ENCODE measurements at regions not wholly inside any gene's neighbourhood (a gene's known extent, or its start where the extent isn't known, plus 50 kb on each side); places are given as distances from the start of the nearest gene placed in this dataset.

GRCh38 chr17:71458322-71458721 lies 662.5 kb upstream of the SOX9 start:
- Histone ChIP-seq H3K79me2 (ENCODE audit: control insufficient read depth in 1 of 2, insufficient read depth in 2 of 2, low read length in 2 of 2) (no peaks in the 10 kb centered on the region), H2AK5ac (ENCODE audit: low read depth, low read length) (no peak overlapping the region), H3K27ac (ENCODE audit: low read depth, low read length) (no peak overlapping the region), H3K4me1 (replicated peaks in 1 of 4; ENCODE audit: control insufficient read depth in 3 of 4, insufficient read depth in 4 of 4, low read length in 3 of 4) (peaks cover 0 to 5% (median 1%) of the 10 kb centered on the region in 4 experiments; a peak in 1 of 7 replicates), H3K36me3 (ENCODE audit: control insufficient read depth in 2 of 4, insufficient read depth in 4 of 4, low read length in 3 of 4) (no peaks in the 10 kb centered on the region), H2BK5ac (ENCODE audit: low read depth, low read length) (no peak overlapping the region), H2BK120ac (replicated peaks; ENCODE audit: low read depth, low read length) (no peak overlapping the region), H3K56ac (replicated peaks; ENCODE audit: insufficient read length, low read depth, low read length) (no peak overlapping the region), H4K91ac (replicated peaks; ENCODE audit: insufficient read length, low read length) (no peak overlapping the region), H2BK12ac (ENCODE audit: low read depth, low read length) (no peak overlapping the region), H3K14ac (ENCODE audit: insufficient read length) (no peak overlapping the region), H3K18ac (ENCODE audit: extremely low read depth, low read length) (no peak overlapping the region), H3K23me2 (ENCODE audit: low read depth, low read length) (no peaks in the 10 kb centered on the region; the same call in 1 of the 2 replicates), H3K23ac (ENCODE audit: insufficient read length) (no peak overlapping the region), H3K4me3 (ENCODE audit: extremely low read depth in 1 of 4, insufficient read depth in 2 of 4, low read depth in 3 of 4, low read length in 4 of 4) (no peak overlapping the region), H3K79me1 (ENCODE audit: low read depth, low read length) (no peaks in the 10 kb centered on the region), H2AFZ (ENCODE audit: low read length) (no peak overlapping the region), H3K4ac (replicated peaks; ENCODE audit: insufficient read length, low read depth, low read length) (no peak overlapping the region), H4K20me1 (replicated peaks in 1 of 2; ENCODE audit: control insufficient read depth in 1 of 2, insufficient read depth in 2 of 2, low read length in 2 of 2) (no peaks in the 10 kb centered on the region), H3K9ac (replicated peaks in 1 of 4; ENCODE audit: extremely low read depth in 1 of 4, low read depth in 3 of 4, low read length in 3 of 4) (no peak overlapping the region), H4K8ac (ENCODE audit: extremely low read depth, insufficient read depth, low read length) (no peak overlapping the region), H3K9me3 (ENCODE audit: insufficient read depth in 2 of 2, low read depth in 1 of 2, low read length in 1 of 2) (no peaks in the 10 kb centered on the region), H2BK20ac (ENCODE audit: low read length) (no peak overlapping the region), H4K5ac (ENCODE audit: insufficient read length, low read depth, low read length) (no peak overlapping the region), H3K4me2 (ENCODE audit: insufficient read depth in 1 of 2, low read depth in 2 of 2, low read length in 2 of 2) (no peak overlapping the region), H2BK15ac (ENCODE audit: low read length) (no peak overlapping the region), H3K27me3 (replicated peaks in 1 of 4; ENCODE audit: control insufficient read depth in 3 of 4, extremely low read depth in 1 of 4, insufficient read depth in 3 of 4, low read length in 3 of 4) (no peaks in the 10 kb centered on the region)
- DNase-seq (ENCODE audit: low read depth in 1 of 2, low spot score in 2 of 2): no peak
- TF ChIP-seq JUND (IDR thresholded peaks at IDR 0.05; ENCODE audit: low read length): no peak
- TF ChIP-seq GABPA (IDR thresholded peaks at IDR 0.05; ENCODE audit: borderline replicate concordance, insufficient read depth, low read length): no peak
- TF ChIP-seq USF2 (IDR thresholded peaks at IDR 0.05; ENCODE audit: low read length): no peak
- no peak for TF ChIP-seq ATF3 (IDR thresholded peaks at IDR 0.05; ENCODE audit: insufficient read depth, low read depth, low read length)
- TF ChIP-seq CREB1 (IDR thresholded peaks at IDR 0.05): no peak
- TF ChIP-seq E2F6 (IDR thresholded peaks at IDR 0.05): no peak
- no peak for TF ChIP-seq POLR2AphosphoS5 (IDR thresholded peaks at IDR 0.05; ENCODE audit: low read depth, low read length)
- TF ChIP-seq ASH2L (IDR thresholded peaks at IDR 0.05; ENCODE audit: low read length): no peak
- TF ChIP-seq SRF (IDR thresholded peaks at IDR 0.05; ENCODE audit: low read depth, low read length): no peak
- no peak for TF ChIP-seq TCF12 (IDR thresholded peaks at IDR 0.05; ENCODE audit: low read depth, low read length)
- no peak for TF ChIP-seq POLR2A (IDR thresholded peaks at IDR 0.05; ENCODE audit: control extremely low read depth in 1 of 2, low read depth in 2 of 2, low read length in 2 of 2)
- TF ChIP-seq RBBP5 (IDR thresholded peaks at IDR 0.05; ENCODE audit: borderline replicate concordance, low read depth, low read length): no peak
- WGBS, 2 experiments (ENCODE audit: extremely low coverage in 1 of 2, insufficient coverage in 1 of 2, insufficient read length in 1 of 2, insufficient replicate concordance in 2 of 2, low coverage in 1 of 2, low lambda C conversion rate in 2 of 2, missing lambda C conversion rate in 1 of 2): 100% methylated on average over 5 of the region's 5 CpGs; no CpG with 5 or more reads in 1 of the 2 experiments
- CTCF ChIA-PET (ENCODE audit: partially characterized antibody): no interaction called here
- POLR2A ChIA-PET (ENCODE audit: partially characterized antibody): no interaction called here
- FAIRE-seq: no peak
